ENCODE measurements at regions not wholly inside any gene's neighbourhood (a gene's known extent, or its start where the extent isn't known, plus 50 kb on each side); places are given as distances from the start of the nearest gene placed in this dataset.

- no peak for TF ChIP-seq CTCF (conservative IDR thresholded peaks at IDR 0.05; ENCODE audit: low read depth, low read length)
- no peak for TF ChIP-seq EZH2 (IDR thresholded peaks at IDR 0.05; ENCODE audit: borderline replicate concordance, low read depth, low read length, poor library complexity, severe bottlenecking)
Observed at GRCh38 chr10:80870282-80870681, 332.6 kb downstream of the SH2D4B start.

All from A673 (cell line).